ENCODE measurements at regions not wholly inside any gene's neighbourhood (a gene's known extent, or its start where the extent isn't known, plus 50 kb on each side); places are given as distances from the start of the nearest gene placed in this dataset.

DNA sequence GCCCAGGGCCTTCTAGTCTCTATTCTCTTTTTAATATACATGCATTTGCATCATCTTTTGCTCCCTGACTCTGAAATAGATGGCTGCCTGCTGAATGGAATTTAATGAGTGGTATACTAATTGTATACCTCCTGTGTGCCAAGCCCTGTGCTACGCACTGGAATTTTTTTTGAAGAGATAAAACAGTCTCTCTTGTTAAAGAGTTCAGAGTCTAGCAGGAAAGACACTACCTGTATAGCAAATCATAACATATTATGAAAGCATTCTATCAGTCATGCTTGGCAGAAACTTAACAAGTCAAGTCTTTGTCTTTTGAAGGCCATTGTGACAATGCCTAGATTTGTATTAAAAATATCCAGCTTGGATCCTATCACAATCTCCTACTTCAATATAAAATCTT, 63.7 kb upstream of the SESN3 start:
- no peak for DNase-seq (ENCODE audit: low spot score in 2 of 2, unreplicated experiment in 2 of 2)
- TF ChIP-seq, protein P1, sequence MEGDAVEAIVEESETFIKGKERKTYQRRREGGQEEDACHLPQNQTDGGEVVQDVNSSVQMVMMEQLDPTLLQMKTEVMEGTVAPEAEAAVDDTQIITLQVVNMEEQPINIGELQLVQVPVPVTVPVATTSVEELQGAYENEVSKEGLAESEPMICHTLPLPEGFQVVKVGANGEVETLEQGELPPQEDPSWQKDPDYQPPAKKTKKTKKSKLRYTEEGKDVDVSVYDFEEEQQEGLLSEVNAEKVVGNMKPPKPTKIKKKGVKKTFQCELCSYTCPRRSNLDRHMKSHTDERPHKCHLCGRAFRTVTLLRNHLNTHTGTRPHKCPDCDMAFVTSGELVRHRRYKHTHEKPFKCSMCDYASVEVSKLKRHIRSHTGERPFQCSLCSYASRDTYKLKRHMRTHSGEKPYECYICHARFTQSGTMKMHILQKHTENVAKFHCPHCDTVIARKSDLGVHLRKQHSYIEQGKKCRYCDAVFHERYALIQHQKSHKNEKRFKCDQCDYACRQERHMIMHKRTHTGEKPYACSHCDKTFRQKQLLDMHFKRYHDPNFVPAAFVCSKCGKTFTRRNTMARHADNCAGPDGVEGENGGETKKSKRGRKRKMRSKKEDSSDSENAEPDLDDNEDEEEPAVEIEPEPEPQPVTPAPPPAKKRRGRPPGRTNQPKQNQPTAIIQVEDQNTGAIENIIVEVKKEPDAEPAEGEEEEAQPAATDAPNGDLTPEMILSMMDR (IDR thresholded peaks at IDR 0.05; ENCODE audit: unreplicated experiment), result no peak
- H3K9me3 Mint-ChIP-seq, result no peaks in the 10 kb centered on the region
- H3K4me3 Mint-ChIP-seq, result no peak overlapping the region
- H3K4me1 Mint-ChIP-seq, result peaks cover 61% of the 10 kb centered on the region
- H3K27ac Mint-ChIP-seq, result no peak overlapping the region
- no peaks in the 10 kb centered on the region for H3K27me3 Mint-ChIP-seq (ENCODE audit: low read depth)
- H3K36me3 Mint-ChIP-seq, result no peaks in the 10 kb centered on the region

- no peak overlapping the region for H3K4me3 Mint-ChIP-seq
- no peaks in the 10 kb centered on the region for H3K36me3 Mint-ChIP-seq
- TF ChIP-seq, protein P1 (IDR thresholded peaks at IDR 0.05; ENCODE audit: unreplicated experiment), result no peak
- DNase-seq (ENCODE audit: low spot score in 2 of 2, unreplicated experiment in 2 of 2), result no peak
- no peaks in the 10 kb centered on the region for H3K9me3 Mint-ChIP-seq
- H3K27me3 Mint-ChIP-seq (ENCODE audit: low read depth), result no peaks in the 10 kb centered on the region
- no peak overlapping the region for H3K27ac Mint-ChIP-seq
- H3K4me1 Mint-ChIP-seq, result peaks cover 45% of the 10 kb centered on the region
Observed at GRCh38 chr11:95293116-95293515, 62.1 kb upstream of the SESN3 start.

DNA sequence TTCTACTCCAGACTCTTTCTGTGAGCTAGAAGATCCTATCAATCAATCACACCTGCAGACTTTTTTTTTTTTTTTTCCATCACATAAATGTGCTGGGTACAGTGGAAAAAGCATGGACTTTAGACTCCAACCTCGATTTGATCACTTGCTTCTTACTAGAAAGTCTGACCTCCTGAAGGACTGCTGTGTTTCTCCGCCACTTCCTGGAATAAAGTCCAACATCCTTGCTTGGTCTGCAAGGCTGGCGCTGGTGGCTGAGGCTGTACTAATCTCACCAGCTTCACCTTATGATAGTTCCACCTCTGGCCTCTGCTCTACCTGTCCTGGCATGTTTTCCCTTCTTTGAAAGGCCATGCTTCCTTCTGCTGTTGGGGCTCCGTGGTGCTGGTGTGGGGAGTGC, 60.9 kb upstream of the SESN3 start:
- Mint-ChIP-seq H3K9me3 (no peaks in the 10 kb centered on the region), H3K4me3 (no peak overlapping the region), H3K36me3 (no peaks in the 10 kb centered on the region), H3K4me1 (peaks cover 33% of the 10 kb centered on the region), H3K27ac (no peak overlapping the region), H3K27me3 (ENCODE audit: low read depth) (no peaks in the 10 kb centered on the region)
- TF ChIP-seq, protein P1 (IDR thresholded peaks at IDR 0.05; ENCODE audit: unreplicated experiment), result no peak
- DNase-seq (ENCODE audit: low spot score in 2 of 2, unreplicated experiment in 2 of 2), result no peak

- peaks cover 4% of the 10 kb centered on the region for H3K9me3 Mint-ChIP-seq
- H3K27ac Mint-ChIP-seq, result no peak overlapping the region
- no peak overlapping the region for H3K4me3 Mint-ChIP-seq
- H3K27me3 Mint-ChIP-seq (ENCODE audit: low read depth), result no peaks in the 10 kb centered on the region
- no peaks in the 10 kb centered on the region for H3K36me3 Mint-ChIP-seq
- no peak for DNase-seq (ENCODE audit: low spot score in 2 of 2, unreplicated experiment in 2 of 2)
- TF ChIP-seq, protein P1 (IDR thresholded peaks at IDR 0.05; ENCODE audit: unreplicated experiment), result no peak
- H3K4me1 Mint-ChIP-seq, result peaks cover 13% of the 10 kb centered on the region
Observed at GRCh38 chr11:95289378-95290101, 58.5 kb upstream of the SESN3 start.

- Mint-ChIP-seq H3K4me3 (no peak overlapping the region), H3K27me3 (ENCODE audit: low read depth) (no peaks in the 10 kb centered on the region), H3K27ac (no peak overlapping the region), H3K9me3 (peaks cover 11% of the 10 kb centered on the region), H3K36me3 (no peaks in the 10 kb centered on the region), H3K4me1 (peaks cover 36% of the 10 kb centered on the region)
- TF ChIP-seq, protein P1 (IDR thresholded peaks at IDR 0.05; ENCODE audit: unreplicated experiment), result no peak
- DNase-seq (ENCODE audit: low spot score in 2 of 2, unreplicated experiment in 2 of 2), result no peak
Observed at GRCh38 chr11:95284057-95285052, 53.4 kb upstream of the SESN3 start.
